GM10266 (cell line): ENCODE measurements at regions not wholly inside any gene's neighbourhood (a gene's known extent, or its start where the extent isn't known, plus 50 kb on each side); places are given as distances from the start of the nearest gene placed in this dataset.

Experiments used
- DNase-seq: peaks from one replicate; pipeline ENCODE4 v3.0.0; 2012; ENCODE audit errors: extremely low spot score
- TF ChIP-seq, protein P1 (sequence below): IDR thresholded peaks from 2 replicates; pipeline ENCODE4 v1.5.1; 2012; ENCODE audit warnings: mild to moderate bottlenecking, low read depth; ENCODE audit not compliant: control insufficient read depth, insufficient read depth; ENCODE audit errors: missing control alignments

DNA sequence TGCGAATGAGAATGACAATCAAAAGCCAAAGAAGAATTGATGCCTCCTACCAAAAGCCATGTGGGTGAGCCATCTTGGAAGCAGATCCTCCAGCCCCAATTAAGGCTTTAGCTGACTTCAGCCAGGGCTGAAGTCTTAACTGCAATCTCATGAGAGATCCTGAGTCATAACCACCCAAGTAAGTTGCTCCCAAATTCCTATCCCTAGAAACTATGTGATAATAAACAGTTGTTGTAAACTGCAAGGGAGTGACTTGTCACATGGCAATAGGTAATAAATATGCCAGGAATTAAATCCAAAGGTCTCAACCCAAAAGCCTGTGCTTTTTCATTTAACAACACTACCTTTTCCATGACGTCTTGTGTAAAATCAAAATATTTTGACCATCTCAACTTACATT lies 154.2 kb upstream of the TBL1X start:
- TF ChIP-seq, protein P1, sequence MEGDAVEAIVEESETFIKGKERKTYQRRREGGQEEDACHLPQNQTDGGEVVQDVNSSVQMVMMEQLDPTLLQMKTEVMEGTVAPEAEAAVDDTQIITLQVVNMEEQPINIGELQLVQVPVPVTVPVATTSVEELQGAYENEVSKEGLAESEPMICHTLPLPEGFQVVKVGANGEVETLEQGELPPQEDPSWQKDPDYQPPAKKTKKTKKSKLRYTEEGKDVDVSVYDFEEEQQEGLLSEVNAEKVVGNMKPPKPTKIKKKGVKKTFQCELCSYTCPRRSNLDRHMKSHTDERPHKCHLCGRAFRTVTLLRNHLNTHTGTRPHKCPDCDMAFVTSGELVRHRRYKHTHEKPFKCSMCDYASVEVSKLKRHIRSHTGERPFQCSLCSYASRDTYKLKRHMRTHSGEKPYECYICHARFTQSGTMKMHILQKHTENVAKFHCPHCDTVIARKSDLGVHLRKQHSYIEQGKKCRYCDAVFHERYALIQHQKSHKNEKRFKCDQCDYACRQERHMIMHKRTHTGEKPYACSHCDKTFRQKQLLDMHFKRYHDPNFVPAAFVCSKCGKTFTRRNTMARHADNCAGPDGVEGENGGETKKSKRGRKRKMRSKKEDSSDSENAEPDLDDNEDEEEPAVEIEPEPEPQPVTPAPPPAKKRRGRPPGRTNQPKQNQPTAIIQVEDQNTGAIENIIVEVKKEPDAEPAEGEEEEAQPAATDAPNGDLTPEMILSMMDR: no peak
- no peak for DNase-seq

DNA sequence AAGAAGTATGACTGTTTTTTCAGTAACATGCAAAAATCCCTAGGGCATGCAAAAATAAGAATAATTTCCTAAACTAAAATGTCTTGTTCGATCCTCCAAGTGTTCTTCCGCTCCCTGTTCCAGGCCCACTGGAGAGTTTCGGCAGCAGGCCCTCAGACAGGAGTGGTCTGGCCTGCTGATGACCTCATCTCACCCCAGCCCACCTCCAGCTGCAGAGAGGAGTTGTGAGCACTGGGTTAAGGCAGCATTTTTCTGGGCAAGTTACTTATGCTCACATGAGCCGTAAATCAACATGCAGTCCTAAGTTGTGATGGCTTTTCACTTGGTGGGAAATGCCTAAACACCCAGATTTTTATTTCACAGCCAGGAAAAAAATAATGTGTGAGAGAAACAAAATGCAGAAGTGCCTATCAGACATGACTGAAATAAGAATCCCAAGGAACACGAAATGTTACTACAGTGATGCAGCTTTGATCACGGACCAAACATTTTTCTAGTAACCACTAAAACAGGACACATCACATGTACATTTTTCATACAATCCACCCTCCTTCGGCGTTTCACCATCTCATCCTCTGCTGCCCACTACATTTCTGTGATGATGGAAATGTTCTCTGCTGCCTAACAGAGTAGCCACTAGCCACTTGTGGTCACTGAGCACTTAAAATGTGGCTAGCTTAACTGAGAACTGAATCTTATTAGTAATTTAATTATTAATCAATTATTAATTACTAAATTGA lies 153.3 kb upstream of the TBL1X start:
- no peak for DNase-seq
- TF ChIP-seq, protein P1: no peak

DNA sequence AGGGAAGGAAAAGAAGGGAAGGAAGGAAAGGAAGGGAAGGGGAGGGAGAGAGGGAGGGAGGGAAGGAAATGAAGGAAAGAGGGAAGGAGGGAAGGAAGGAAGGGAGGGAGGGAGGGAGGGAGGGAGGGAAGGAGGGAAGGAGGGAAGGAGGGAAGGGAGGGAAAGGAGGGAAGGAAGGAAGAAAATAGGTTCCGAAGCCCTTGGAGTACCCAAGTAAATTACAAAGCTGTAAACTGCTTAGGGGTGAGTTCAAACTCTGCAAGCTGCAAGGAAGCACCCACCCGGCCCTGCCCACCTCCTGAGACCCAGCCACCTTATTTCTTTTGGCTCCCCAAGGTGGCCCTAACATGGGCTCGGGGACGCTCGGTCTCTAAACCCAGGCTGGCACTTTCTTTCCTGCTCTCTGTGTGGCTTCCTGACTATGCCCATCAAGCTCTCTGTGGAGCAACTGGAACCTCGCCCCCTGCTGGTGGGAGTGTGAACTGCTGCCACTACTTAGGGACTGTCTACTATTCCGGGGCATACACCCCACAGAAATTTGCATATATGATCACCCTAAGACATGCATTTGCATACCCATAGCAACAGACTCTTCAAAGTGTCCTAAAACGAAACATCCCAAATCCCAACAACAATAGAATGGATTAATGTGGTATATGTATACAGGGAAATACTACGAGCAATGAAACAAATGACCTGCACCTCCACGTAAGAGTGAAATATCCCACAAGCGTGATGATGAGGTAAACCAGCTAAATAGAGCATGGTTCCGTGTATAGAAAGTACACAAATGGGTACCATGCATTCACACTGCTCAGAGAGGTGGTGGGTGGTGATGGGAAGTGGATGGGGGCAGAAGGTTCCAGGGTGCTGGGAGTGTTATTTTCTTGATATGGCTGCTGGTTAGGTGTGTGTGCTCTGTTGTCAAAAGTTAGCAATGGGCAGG lies 151.7 kb upstream of the TBL1X start:
- peak; percentile 6 for DNase-seq
- TF ChIP-seq, protein P1: peak; percentile 41

DNA sequence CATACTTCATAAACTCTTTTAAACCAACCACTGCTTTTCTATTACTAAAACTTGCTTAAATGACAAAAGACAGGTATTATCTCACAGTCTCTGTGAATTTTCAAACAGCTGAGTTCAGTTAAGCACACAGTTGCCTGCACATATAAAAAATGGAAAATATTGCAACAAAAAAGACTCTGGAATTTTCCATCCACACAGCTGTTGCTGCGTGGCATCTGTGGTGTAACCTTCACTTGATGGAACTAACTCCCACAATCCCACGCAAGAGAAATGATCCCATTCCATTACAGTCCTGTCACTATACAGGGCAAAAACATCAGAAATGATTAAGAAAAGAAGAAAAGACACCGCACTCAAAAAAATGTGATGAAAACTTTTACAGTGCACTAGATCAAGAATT lies 149.8 kb upstream of the TBL1X start:
- DNase-seq: no peak
- TF ChIP-seq, protein P1: no peak

DNA sequence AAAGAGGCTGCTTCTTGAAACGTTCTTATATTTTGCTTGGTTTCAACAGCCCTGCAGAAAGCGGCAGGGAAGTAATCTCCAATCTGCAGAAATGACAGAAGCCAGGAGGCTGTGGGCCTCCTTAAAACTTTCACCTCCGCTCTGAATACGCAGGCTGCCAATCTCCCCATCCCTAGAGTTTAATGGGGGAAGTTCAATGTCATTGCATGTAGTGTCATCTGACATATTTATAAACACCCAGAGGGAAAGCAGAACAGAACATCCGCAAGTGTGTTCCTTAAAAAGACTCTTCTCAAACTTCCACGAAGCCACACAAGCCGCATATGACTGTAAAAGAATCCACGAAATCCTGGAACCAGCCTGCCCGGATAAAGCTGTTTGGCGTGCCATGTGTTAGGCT lies 148.8 kb upstream of the TBL1X start:
- TF ChIP-seq, protein P1: no peak
- DNase-seq: no peak

DNA sequence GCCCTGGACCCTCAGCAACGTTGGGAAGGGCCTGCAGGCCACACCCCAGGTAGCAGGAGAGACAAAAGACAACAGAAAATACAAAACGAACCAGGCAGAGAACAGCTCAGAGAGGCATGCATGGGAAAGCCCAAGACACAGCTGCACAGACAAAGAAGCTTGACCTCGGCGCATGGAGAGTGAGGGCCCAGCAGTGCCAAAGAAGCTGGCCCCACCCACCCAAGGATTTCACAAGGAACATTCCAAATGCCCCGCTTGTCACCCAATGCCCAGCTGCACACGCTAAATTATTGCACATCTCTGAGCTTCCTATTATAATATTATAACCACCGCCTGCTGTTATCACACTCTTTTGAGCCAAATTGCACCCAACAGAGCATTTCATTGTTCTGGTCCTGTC lies 147.7 kb upstream of the TBL1X start:
- DNase-seq: no peak
- TF ChIP-seq, protein P1: no peak

DNA sequence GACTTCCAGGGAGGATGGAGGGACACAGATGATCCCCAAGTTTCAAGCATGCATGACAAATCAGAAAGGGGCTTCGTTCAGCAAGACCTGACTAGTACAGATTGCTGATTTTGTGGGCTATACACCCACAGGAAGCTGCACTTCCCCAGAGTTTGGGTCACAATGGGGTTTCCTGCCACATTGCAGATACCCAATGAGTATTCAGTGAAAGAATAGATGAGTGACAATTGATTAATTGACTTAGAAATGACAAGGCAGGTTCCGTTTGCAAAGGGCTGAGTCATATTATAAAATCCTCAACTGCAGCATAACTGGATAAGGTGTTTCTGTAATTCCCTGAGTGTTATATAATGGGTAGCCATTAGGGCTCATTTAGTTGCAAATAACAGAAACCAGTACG lies 146.6 kb upstream of the TBL1X start:
- TF ChIP-seq, protein P1: no peak
- no peak for DNase-seq
